GM19023 (cell line): ENCODE measurements at regions not wholly inside any gene's neighbourhood (a gene's known extent, or its start where the extent isn't known, plus 50 kb on each side); places are given as distances from the start of the nearest gene placed in this dataset.

Experiments used
- ATAC-seq: cut with Tn5 transposase; IDR thresholded peaks from one replicate; pipeline ENCODE4 v1.9.1; 2021; ENCODE audit warnings: mild to moderate bottlenecking, moderate library complexity; ENCODE audit not compliant: unreplicated experiment

- no peak for ATAC-seq
Measured at GRCh38 chr5:42337143-42337542, 86.1 kb upstream of the GHR start.

- ATAC-seq = no peak
Measured at GRCh38 chr5:42337607-42338006, 85.6 kb upstream of the GHR start.

- no peak for ATAC-seq
Measured at GRCh38 chr5:42338136-42338535, 85.1 kb upstream of the GHR start.

GRCh38 chr5:42349163-42349562 lies 74.1 kb upstream of the GHR start:
- no peak for ATAC-seq

- no peak for ATAC-seq
Measured at GRCh38 chr5:42351956-42352355, 71.3 kb upstream of the GHR start.

GRCh38 chr5:42360056-42360455 lies 63.2 kb upstream of the GHR start:
- no peak for ATAC-seq

- ATAC-seq = no peak
Measured at GRCh38 chr5:42360616-42361314, 62.5 kb upstream of the GHR start.

GRCh38 chr5:42361315-42361688 lies 61.9 kb upstream of the GHR start:
- ATAC-seq = no peak

GRCh38 chr5:42366051-42366450 lies 57.2 kb upstream of the GHR start:
- ATAC-seq = no peak
